HG02610 (cell line): ENCODE measurements at regions not wholly inside any gene's neighbourhood (a gene's known extent, or its start where the extent isn't known, plus 50 kb on each side); places are given as distances from the start of the nearest gene placed in this dataset.
"Not testable (repeated sequence)": the region's sequence is repeated elsewhere in the genome, so short reads cannot be mapped to it uniquely, and the experiment has no call there.

Source experiments
- ATAC-seq: cut with Tn5 transposase; IDR thresholded peaks from one replicate; pipeline ENCODE4 v1.9.1; 2021; ENCODE audit warnings: mild to moderate bottlenecking, moderate library complexity; ENCODE audit not compliant: unreplicated experiment

- ATAC-seq: no peak
Measured at GRCh38 chr7:130845581-130846085, 111.6 kb upstream of the KLF14 start.

GRCh38 chr7:130849604-130850003, 115.6 kb upstream of the KLF14 start:
- ATAC-seq: no peak

- no peak for ATAC-seq
Measured at GRCh38 chr7:130850956-130851355, 116.9 kb upstream of the KLF14 start.

- ATAC-seq: no peak
Measured at GRCh38 chr7:130852867-130853266, 118.9 kb upstream of the KLF14 start.

- no peak for ATAC-seq
Measured at GRCh38 chr7:130853503-130854279, 119.7 kb upstream of the KLF14 start.

- ATAC-seq: no peak
Measured at GRCh38 chr7:130854481-130854880, 120.5 kb upstream of the KLF14 start.

- no peak for ATAC-seq
Measured at GRCh38 chr7:130856866-130857265, 122.9 kb upstream of the KLF14 start.

- ATAC-seq: not testable (repeated sequence)
Measured at GRCh38 chr7:130860832-130861231, 126.8 kb upstream of the KLF14 start.

- no peak for ATAC-seq
Measured at GRCh38 chr7:130865408-130866236, 131.6 kb upstream of the KLF14 start.

- ATAC-seq: no peak
Measured at GRCh38 chr7:130867039-130867438, 133.0 kb upstream of the KLF14 start.

- no peak for ATAC-seq
Measured at GRCh38 chr7:130867581-130868136, 133.7 kb upstream of the KLF14 start.

GRCh38 chr7:130868139-130868538, 134.1 kb upstream of the KLF14 start:
- no peak for ATAC-seq

- ATAC-seq: no peak
Measured at GRCh38 chr7:130869918-130870317, 135.9 kb upstream of the KLF14 start.

GRCh38 chr7:130872341-130872740, 138.3 kb upstream of the KLF14 start:
- no peak for ATAC-seq

GRCh38 chr7:130872756-130873448, 138.9 kb upstream of the KLF14 start:
- no peak for ATAC-seq

- no peak for ATAC-seq
Measured at GRCh38 chr7:130874071-130874915, 140.3 kb upstream of the KLF14 start.

GRCh38 chr7:130875265-130875741, 141.3 kb upstream of the KLF14 start:
- ATAC-seq: peak; percentile 48

GRCh38 chr7:130875901-130876300, 141.9 kb upstream of the KLF14 start:
- no peak for ATAC-seq

GRCh38 chr7:130877236-130877990, 143.4 kb upstream of the KLF14 start:
- no peak for ATAC-seq
